ENCODE measurements at regions not wholly inside any gene's neighbourhood (a gene's known extent, or its start where the extent isn't known, plus 50 kb on each side); places are given as distances from the start of the nearest gene placed in this dataset.

GRCh38 chr5:17816944-17817343, 182.7 kb downstream of the TAF11L14 start:
- Histone ChIP-seq H3K9me3 (ENCODE audit: control insufficient read depth, insufficient read depth, low read length) (no peaks in the 10 kb centered on the region), H3K4me3 (ENCODE audit: low read depth, low read length) (no peak overlapping the region), H3K9ac (ENCODE audit: low read depth, low read length) (no peak overlapping the region)

GRCh38 chr5:17817990-17818389, 183.7 kb downstream of the TAF11L14 start:
- Histone ChIP-seq H3K4me3 (ENCODE audit: low read depth, low read length) (no peak overlapping the region), H3K27me3 (ENCODE audit: control insufficient read depth, insufficient read depth, low read length) (no peaks in the 10 kb centered on the region), H3K36me3 (ENCODE audit: control insufficient read depth, insufficient read depth, low read length) (no peaks in the 10 kb centered on the region), H3K4me1 (ENCODE audit: control insufficient read depth, insufficient read depth, low read length) (no peaks in the 10 kb centered on the region), H3K9ac (ENCODE audit: low read depth, low read length) (no peak overlapping the region), H3K27ac (ENCODE audit: low read depth, low read length) (no peak overlapping the region), H3K9me3 (ENCODE audit: control insufficient read depth, insufficient read depth, low read length) (no peaks in the 10 kb centered on the region)

More at GRCh38 chr5:17816944-17817343, 182.7 kb downstream of the TAF11L14 start:
- Histone ChIP-seq H3K27ac (ENCODE audit: low read depth, low read length) (no peak overlapping the region), H3K36me3 (ENCODE audit: control insufficient read depth, insufficient read depth, low read length) (no peaks in the 10 kb centered on the region), H3K27me3 (ENCODE audit: control insufficient read depth, insufficient read depth, low read length) (no peaks in the 10 kb centered on the region), H3K4me1 (ENCODE audit: control insufficient read depth, insufficient read depth, low read length) (no peaks in the 10 kb centered on the region)

- no peaks in the 10 kb centered on the region for H3K36me3 ChIP-seq (ENCODE audit: control insufficient read depth, insufficient read depth, low read length)
- no peaks in the 10 kb centered on the region for H3K4me1 ChIP-seq (ENCODE audit: control insufficient read depth, insufficient read depth, low read length)
- H3K9me3 ChIP-seq (ENCODE audit: control insufficient read depth, insufficient read depth, low read length), result no peaks in the 10 kb centered on the region
- H3K27me3 ChIP-seq (ENCODE audit: control insufficient read depth, insufficient read depth, low read length), result no peaks in the 10 kb centered on the region
- no peak overlapping the region for H3K4me3 ChIP-seq (ENCODE audit: low read depth, low read length)
- no peak overlapping the region for H3K9ac ChIP-seq (ENCODE audit: low read depth, low read length)
- H3K27ac ChIP-seq (ENCODE audit: low read depth, low read length), result no peak overlapping the region
Observed at GRCh38 chr5:17819783-17820182, 185.5 kb downstream of the TAF11L14 start.

GRCh38 chr5:17828681-17829080, 194.4 kb downstream of the TAF11L14 start:
- H3K4me3 ChIP-seq (ENCODE audit: low read depth, low read length), result no peak overlapping the region
- no peaks in the 10 kb centered on the region for H3K27me3 ChIP-seq (ENCODE audit: control insufficient read depth, insufficient read depth, low read length)
- H3K27ac ChIP-seq (ENCODE audit: low read depth, low read length), result no peak overlapping the region
- no peaks in the 10 kb centered on the region for H3K36me3 ChIP-seq (ENCODE audit: control insufficient read depth, insufficient read depth, low read length)
- no peaks in the 10 kb centered on the region for H3K9me3 ChIP-seq (ENCODE audit: control insufficient read depth, insufficient read depth, low read length)
- H3K4me1 ChIP-seq (ENCODE audit: control insufficient read depth, insufficient read depth, low read length), result no peaks in the 10 kb centered on the region
- no peak overlapping the region for H3K9ac ChIP-seq (ENCODE audit: low read depth, low read length)

- Histone ChIP-seq H3K4me1 (ENCODE audit: control insufficient read depth, insufficient read depth, low read length) (no peaks in the 10 kb centered on the region), H3K27me3 (ENCODE audit: control insufficient read depth, insufficient read depth, low read length) (no peaks in the 10 kb centered on the region), H3K9me3 (ENCODE audit: control insufficient read depth, insufficient read depth, low read length) (no peaks in the 10 kb centered on the region), H3K36me3 (ENCODE audit: control insufficient read depth, insufficient read depth, low read length) (no peaks in the 10 kb centered on the region), H3K27ac (ENCODE audit: low read depth, low read length) (no peak overlapping the region), H3K9ac (ENCODE audit: low read depth, low read length) (no peak overlapping the region), H3K4me3 (ENCODE audit: low read depth, low read length) (no peak overlapping the region)
Observed at GRCh38 chr5:17829456-17829855, 195.2 kb downstream of the TAF11L14 start.

GRCh38 chr5:17831279-17831678, 197.0 kb downstream of the TAF11L14 start:
- Histone ChIP-seq H3K9me3 (ENCODE audit: control insufficient read depth, insufficient read depth, low read length) (no peaks in the 10 kb centered on the region), H3K27me3 (ENCODE audit: control insufficient read depth, insufficient read depth, low read length) (no peaks in the 10 kb centered on the region), H3K27ac (ENCODE audit: low read depth, low read length) (no peak overlapping the region), H3K36me3 (ENCODE audit: control insufficient read depth, insufficient read depth, low read length) (no peaks in the 10 kb centered on the region), H3K9ac (ENCODE audit: low read depth, low read length) (no peak overlapping the region), H3K4me3 (ENCODE audit: low read depth, low read length) (no peak overlapping the region), H3K4me1 (ENCODE audit: control insufficient read depth, insufficient read depth, low read length) (no peaks in the 10 kb centered on the region)

GRCh38 chr5:17832949-17833745, 198.9 kb downstream of the TAF11L14 start:
- no peaks in the 10 kb centered on the region for H3K9me3 ChIP-seq (ENCODE audit: control insufficient read depth, insufficient read depth, low read length)
- no peaks in the 10 kb centered on the region for H3K36me3 ChIP-seq (ENCODE audit: control insufficient read depth, insufficient read depth, low read length)
- H3K4me3 ChIP-seq (ENCODE audit: low read depth, low read length), result no peak overlapping the region
- no peak overlapping the region for H3K27ac ChIP-seq (ENCODE audit: low read depth, low read length)
- H3K9ac ChIP-seq (ENCODE audit: low read depth, low read length), result no peak overlapping the region
- no peaks in the 10 kb centered on the region for H3K4me1 ChIP-seq (ENCODE audit: control insufficient read depth, insufficient read depth, low read length)
- H3K27me3 ChIP-seq (ENCODE audit: control insufficient read depth, insufficient read depth, low read length), result no peaks in the 10 kb centered on the region

GRCh38 chr5:17837757-17838156, 203.5 kb downstream of the TAF11L14 start:
- Histone ChIP-seq H3K9me3 (ENCODE audit: control insufficient read depth, insufficient read depth, low read length) (no peaks in the 10 kb centered on the region), H3K27me3 (ENCODE audit: control insufficient read depth, insufficient read depth, low read length) (no peaks in the 10 kb centered on the region), H3K4me1 (ENCODE audit: control insufficient read depth, insufficient read depth, low read length) (no peaks in the 10 kb centered on the region), H3K27ac (ENCODE audit: low read depth, low read length) (no peak overlapping the region), H3K9ac (ENCODE audit: low read depth, low read length) (no peak overlapping the region), H3K4me3 (ENCODE audit: low read depth, low read length) (no peak overlapping the region), H3K36me3 (ENCODE audit: control insufficient read depth, insufficient read depth, low read length) (no peaks in the 10 kb centered on the region)

GRCh38 chr5:17838469-17838868, 204.2 kb downstream of the TAF11L14 start:
- Histone ChIP-seq H3K36me3 (ENCODE audit: control insufficient read depth, insufficient read depth, low read length) (no peaks in the 10 kb centered on the region), H3K9ac (ENCODE audit: low read depth, low read length) (no peak overlapping the region), H3K27ac (ENCODE audit: low read depth, low read length) (no peak overlapping the region), H3K27me3 (ENCODE audit: control insufficient read depth, insufficient read depth, low read length) (no peaks in the 10 kb centered on the region), H3K4me3 (ENCODE audit: low read depth, low read length) (no peak overlapping the region), H3K4me1 (ENCODE audit: control insufficient read depth, insufficient read depth, low read length) (no peaks in the 10 kb centered on the region), H3K9me3 (ENCODE audit: control insufficient read depth, insufficient read depth, low read length) (no peaks in the 10 kb centered on the region)

GRCh38 chr5:17839848-17840247, 205.6 kb downstream of the TAF11L14 start:
- H3K9ac ChIP-seq (ENCODE audit: low read depth, low read length), result no peak overlapping the region
- no peaks in the 10 kb centered on the region for H3K9me3 ChIP-seq (ENCODE audit: control insufficient read depth, insufficient read depth, low read length)
- H3K36me3 ChIP-seq (ENCODE audit: control insufficient read depth, insufficient read depth, low read length), result no peaks in the 10 kb centered on the region
- H3K4me3 ChIP-seq (ENCODE audit: low read depth, low read length), result no peak overlapping the region
- H3K27me3 ChIP-seq (ENCODE audit: control insufficient read depth, insufficient read depth, low read length), result no peaks in the 10 kb centered on the region
- H3K27ac ChIP-seq (ENCODE audit: low read depth, low read length), result no peak overlapping the region
- H3K4me1 ChIP-seq (ENCODE audit: control insufficient read depth, insufficient read depth, low read length), result no peaks in the 10 kb centered on the region

GRCh38 chr5:17846496-17846895, 212.2 kb downstream of the TAF11L14 start:
- Histone ChIP-seq H3K4me1 (ENCODE audit: control insufficient read depth, insufficient read depth, low read length) (no peaks in the 10 kb centered on the region), H3K4me3 (ENCODE audit: low read depth, low read length) (no peak overlapping the region), H3K9ac (ENCODE audit: low read depth, low read length) (no peak overlapping the region), H3K9me3 (ENCODE audit: control insufficient read depth, insufficient read depth, low read length) (no peaks in the 10 kb centered on the region), H3K36me3 (ENCODE audit: control insufficient read depth, insufficient read depth, low read length) (no peaks in the 10 kb centered on the region), H3K27me3 (ENCODE audit: control insufficient read depth, insufficient read depth, low read length) (no peaks in the 10 kb centered on the region), H3K27ac (ENCODE audit: low read depth, low read length) (no peak overlapping the region)
